Sigmoid colon (tissue), 6 donors: ENCODE measurements at regions not wholly inside any gene's neighbourhood (a gene's known extent, or its start where the extent isn't known, plus 50 kb on each side); places are given as distances from the start of the nearest gene placed in this dataset.
A peak's percentile ranks its signal among the peaks of the same experiment; 100 is the strongest.

Experiments
- DNase-seq: peaks from one replicate; pipeline ENCODE4 v3.0.0-alpha.2; 2019
- H3K27ac ChIP-seq, 4 donors: fragments of 200-600 bp; sonication (generic); one replicate each; pipeline ENCODE4 v1.5.1; 2016 to 2019; ENCODE audit warnings: mild to moderate bottlenecking in 1 of 4
- H3K27me3 ChIP-seq, 3 donors: fragments of 200-600 bp; sonication (generic); one replicate each; pipeline ENCODE4 v1.5.1; 2019; ENCODE audit warnings: mild to moderate bottlenecking in 1 of 3
- H3K36me3 ChIP-seq, 4 donors: fragments of 200-600 bp; sonication (generic); one replicate each; pipeline ENCODE4 v1.5.1; 2016 to 2019
- H3K4me1 ChIP-seq, 4 donors: fragments of 200-600 bp; sonication (generic); one replicate each; pipeline ENCODE4 v1.5.1; 2017 to 2019
- H3K4me3 ChIP-seq, 4 donors: fragments of 200-600 bp; sonication (generic); one replicate each; pipeline ENCODE4 v1.5.1; 2017 to 2019; ENCODE audit warnings: mild to moderate bottlenecking in 2 of 4, moderate library complexity in 1 of 4
- H3K9me3 ChIP-seq, 4 donors: fragments of 200-600 bp in 3 of 4; sonication (generic) in 3 of 4; one replicate each; pipeline versions ENCODE4 v1.5.1 to v1.6.1; 2013 to 2019
- EP300 ChIP-seq, 4 donors: sonication (generic); formaldehyde crosslinking; IDR thresholded peaks; one replicate each; pipeline ENCODE4 v1.6.1; 2017; ENCODE audit warnings: antibody characterized with exemption in 4 of 4
- POLR2A ChIP-seq, 2 donors: fragments of 450-650 bp; IDR thresholded peaks; one replicate each; pipeline ENCODE4 v1.6.1; 2016; ENCODE audit warnings: antibody characterized with exemption in 2 of 2, mild to moderate bottlenecking in 2 of 2, moderate library complexity in 2 of 2
- POLR2AphosphoS5 ChIP-seq, 4 donors: sonication (generic); formaldehyde crosslinking; IDR thresholded peaks; one replicate each; pipeline ENCODE4 v1.6.1; 2017; ENCODE audit warnings: antibody characterized with exemption in 4 of 4
- WGBS, 2 donors: extraction: QIAGEN DNeasy Blood & Tissue Kit; methylation state at CpG; one replicate each; pipeline ENCODE4 v1.1.7; 2013; 5-methylcytosine and 5-hydroxymethylcytosine counted together
- intact Hi-C: fragments of 100-400 bp; cut with DNase I; formaldehyde crosslinking; loops from one replicate; pipeline ENCODE4 v1.15.1; 2023
- TF ChIP-seq, protein P1 (sequence below), 4 experiments: fragments of 450-650 bp in 3 of 4; fragments of 200-600 bp in 1 of 4; IDR thresholded peaks; one replicate each; pipeline ENCODE4 v1.5.1; 2016 to 2019; ENCODE audit warnings: antibody characterized with exemption in 4 of 4, mild to moderate bottlenecking in 3 of 4, moderate library complexity in 2 of 4
- donor health status: healthy with polysubstance abuse.
- donor health status: healthy.

DNA sequence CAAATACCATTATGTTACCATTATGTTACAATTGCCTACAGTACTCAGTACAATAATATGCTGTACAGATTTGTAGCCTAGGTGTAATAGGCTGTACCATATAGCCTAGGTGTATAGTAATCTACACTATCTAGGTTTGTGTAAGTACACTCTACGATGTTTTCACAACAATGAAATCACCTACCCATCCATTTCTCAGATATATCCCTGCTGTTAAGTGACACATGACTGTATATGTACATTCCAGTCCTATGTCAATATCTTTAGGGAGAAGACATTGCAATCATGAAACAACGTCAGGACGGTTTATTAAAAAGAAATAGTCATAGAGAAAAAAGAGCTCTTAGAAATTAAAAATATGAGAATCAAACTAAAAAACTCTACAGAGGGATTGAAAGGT lies 119.0 kb upstream of the CDC42EP3 start:
- Histone ChIP-seq H3K4me1 (peaks cover 0 to 36% (median 12%) of the 10 kb centered on the region in 4 donors), H3K9me3 (peaks cover 0 to 5% (median 1%) of the 10 kb centered on the region in 4 donors), H3K36me3 (no peaks in the 10 kb centered on the region), H3K27ac (no peak overlapping the region), H3K4me3 (no peak overlapping the region), H3K27me3 (no peaks in the 10 kb centered on the region)
- WGBS, 2 donors = 49 to 86% methylated on average over 3 of the region's 3 CpGs
- no peak for DNase-seq
- TF ChIP-seq POLR2A (IDR thresholded peaks at IDR 0.05) = no peak
- no peak for TF ChIP-seq EP300 (IDR thresholded peaks at IDR 0.05)
- TF ChIP-seq, protein P1, sequence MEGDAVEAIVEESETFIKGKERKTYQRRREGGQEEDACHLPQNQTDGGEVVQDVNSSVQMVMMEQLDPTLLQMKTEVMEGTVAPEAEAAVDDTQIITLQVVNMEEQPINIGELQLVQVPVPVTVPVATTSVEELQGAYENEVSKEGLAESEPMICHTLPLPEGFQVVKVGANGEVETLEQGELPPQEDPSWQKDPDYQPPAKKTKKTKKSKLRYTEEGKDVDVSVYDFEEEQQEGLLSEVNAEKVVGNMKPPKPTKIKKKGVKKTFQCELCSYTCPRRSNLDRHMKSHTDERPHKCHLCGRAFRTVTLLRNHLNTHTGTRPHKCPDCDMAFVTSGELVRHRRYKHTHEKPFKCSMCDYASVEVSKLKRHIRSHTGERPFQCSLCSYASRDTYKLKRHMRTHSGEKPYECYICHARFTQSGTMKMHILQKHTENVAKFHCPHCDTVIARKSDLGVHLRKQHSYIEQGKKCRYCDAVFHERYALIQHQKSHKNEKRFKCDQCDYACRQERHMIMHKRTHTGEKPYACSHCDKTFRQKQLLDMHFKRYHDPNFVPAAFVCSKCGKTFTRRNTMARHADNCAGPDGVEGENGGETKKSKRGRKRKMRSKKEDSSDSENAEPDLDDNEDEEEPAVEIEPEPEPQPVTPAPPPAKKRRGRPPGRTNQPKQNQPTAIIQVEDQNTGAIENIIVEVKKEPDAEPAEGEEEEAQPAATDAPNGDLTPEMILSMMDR (IDR thresholded peaks at IDR 0.05) = no peak
- TF ChIP-seq POLR2AphosphoS5 (IDR thresholded peaks at IDR 0.05) = no peak
- intact Hi-C loops = no loop called here

DNA sequence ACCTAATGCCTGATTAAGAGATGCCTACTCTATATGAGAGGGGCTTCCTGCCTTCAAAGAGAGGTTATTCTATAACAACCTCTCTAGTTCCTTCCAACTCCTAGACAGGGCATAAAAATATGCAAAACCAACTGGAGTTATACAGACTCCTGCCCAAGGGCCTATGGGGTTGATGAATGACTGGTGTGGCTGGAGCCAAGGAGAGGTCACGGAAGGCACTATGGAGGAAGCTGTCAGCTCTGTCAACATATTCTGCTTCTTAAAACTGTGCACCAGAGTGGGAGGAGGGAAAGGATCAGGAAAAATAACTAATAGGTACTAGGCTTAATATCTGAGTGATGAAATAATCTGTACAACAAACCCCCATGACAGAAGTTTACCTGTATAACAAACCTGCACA lies 120.9 kb upstream of the CDC42EP3 start:
- peaks cover 0 to 3% (median 1%) of the 10 kb centered on the region in 4 donors for H3K9me3 ChIP-seq
- no peak for DNase-seq
- H3K4me1 ChIP-seq = peaks cover 0 to 49% (median 28%) of the 10 kb centered on the region in 4 donors
- intact Hi-C loops = no loop called here
- 92 to 93% methylated on average over 1 of the region's 1 CpG for WGBS, 2 donors
- H3K36me3 ChIP-seq = no peaks in the 10 kb centered on the region
- no peak overlapping the region for H3K27ac ChIP-seq
- H3K27me3 ChIP-seq = no peaks in the 10 kb centered on the region
- no peak overlapping the region for H3K4me3 ChIP-seq
- TF ChIP-seq POLR2AphosphoS5 (IDR thresholded peaks at IDR 0.05) = no peak
- no peak for TF ChIP-seq POLR2A (IDR thresholded peaks at IDR 0.05)
- TF ChIP-seq, protein P1 (IDR thresholded peaks at IDR 0.05) = no peak
- TF ChIP-seq EP300 (IDR thresholded peaks at IDR 0.05) = no peak

DNA sequence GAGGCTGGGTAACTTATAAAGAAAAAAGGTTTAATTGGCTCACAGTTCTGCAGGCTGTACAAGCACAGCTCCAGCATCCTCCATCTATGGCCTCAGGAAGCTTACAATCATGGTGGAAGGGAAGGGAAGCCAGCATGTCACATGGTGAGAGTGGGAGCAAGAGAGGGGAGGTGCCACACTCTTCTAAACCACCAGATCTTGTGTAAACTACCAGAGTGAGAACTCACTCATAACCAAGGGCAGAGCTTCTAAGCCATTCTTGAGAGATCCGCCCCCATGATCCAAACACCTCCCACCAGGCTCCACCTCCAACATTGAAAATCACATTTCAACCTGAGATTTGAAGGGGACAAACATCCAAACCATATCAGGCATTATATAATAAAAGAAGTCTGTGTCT lies 121.6 kb upstream of the CDC42EP3 start:
- Histone ChIP-seq H3K9me3 (peaks cover 0 to 2% (median 0%) of the 10 kb centered on the region in 4 donors), H3K4me3 (no peak overlapping the region), H3K27ac (no peak overlapping the region), H3K36me3 (no peaks in the 10 kb centered on the region), H3K4me1 (peaks cover 0 to 53% (median 29%) of the 10 kb centered on the region in 4 donors), H3K27me3 (no peaks in the 10 kb centered on the region)
- WGBS, 2 donors = 96 to 100% methylated on average over 1 of the region's 1 CpG
- TF ChIP-seq EP300 (IDR thresholded peaks at IDR 0.05) = no peak
- TF ChIP-seq, protein P1 (IDR thresholded peaks at IDR 0.05) = no peak
- TF ChIP-seq POLR2A (IDR thresholded peaks at IDR 0.05) = no peak
- TF ChIP-seq POLR2AphosphoS5 (IDR thresholded peaks at IDR 0.05) = no peak
- intact Hi-C loops = no loop called here
- DNase-seq = no peak

DNA sequence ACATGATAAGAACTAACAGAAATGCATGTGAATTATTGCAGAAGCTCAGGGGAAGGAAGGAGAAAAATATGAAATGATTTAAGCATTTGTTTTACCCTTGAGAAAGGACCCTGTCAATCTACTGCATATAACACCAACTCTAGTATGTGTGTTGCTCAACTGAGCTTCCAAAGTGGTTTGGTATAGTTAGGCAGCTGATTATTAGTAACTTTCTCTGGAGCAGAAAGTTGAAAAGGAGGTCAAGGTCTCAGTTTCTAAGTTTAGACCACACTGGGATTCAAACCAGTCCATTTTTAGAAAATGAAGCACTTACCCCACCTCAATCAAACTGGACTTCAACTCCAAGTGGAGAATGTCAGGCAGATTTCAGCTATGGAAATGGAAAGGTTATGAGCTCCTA lies 123.3 kb upstream of the CDC42EP3 start:
- H3K36me3 ChIP-seq = no peaks in the 10 kb centered on the region
- H3K9me3 ChIP-seq = no peaks in the 10 kb centered on the region
- TF ChIP-seq POLR2AphosphoS5 (IDR thresholded peaks at IDR 0.05) (no peak), EP300 (IDR thresholded peaks at IDR 0.05) (no peak), POLR2A (IDR thresholded peaks at IDR 0.05) (no peak)
- TF ChIP-seq, protein P1 (IDR thresholded peaks at IDR 0.05) = no peak
- intact Hi-C loops = no loop called here
- DNase-seq = no peak
- H3K4me1 ChIP-seq = peaks cover 0 to 67% (median 41%) of the 10 kb centered on the region in 4 donors
- H3K27me3 ChIP-seq = no peaks in the 10 kb centered on the region
- H3K4me3 ChIP-seq = no peak overlapping the region
- H3K27ac ChIP-seq = peak overlapping the region; percentile 15 to 57 (median 38)

DNA sequence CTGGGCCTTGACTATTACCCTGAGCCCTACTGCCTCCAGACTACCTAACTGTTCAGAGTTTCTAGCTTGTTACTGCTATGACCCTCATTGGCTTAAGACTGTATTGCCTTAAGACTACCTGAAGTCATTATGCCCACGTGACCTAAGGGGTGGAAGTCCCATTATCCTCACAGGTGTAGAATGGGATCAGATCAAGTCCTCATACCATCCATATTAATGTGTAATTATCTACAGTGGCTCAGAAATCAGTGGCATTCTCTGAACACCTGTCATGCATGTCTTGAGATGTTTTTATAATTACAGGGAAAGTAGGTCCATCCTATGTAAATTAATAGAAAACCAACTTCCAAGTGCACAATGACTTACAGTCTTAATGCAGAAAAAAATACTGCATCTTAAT lies 124.0 kb upstream of the CDC42EP3 start:
- TF ChIP-seq POLR2AphosphoS5 (IDR thresholded peaks at IDR 0.05) (no peak), EP300 (IDR thresholded peaks at IDR 0.05) (no peak)
- TF ChIP-seq, protein P1 (IDR thresholded peaks at IDR 0.05) = no peak
- H3K27ac ChIP-seq = peak overlapping the region; percentile 52 to 62 (median 56)
- H3K27me3 ChIP-seq = no peaks in the 10 kb centered on the region
- WGBS, 2 donors = 81 to 95% methylated on average over 1 of the region's 1 CpG
- no peak for DNase-seq
- no peaks in the 10 kb centered on the region for H3K9me3 ChIP-seq
- H3K36me3 ChIP-seq = no peaks in the 10 kb centered on the region
- H3K4me1 ChIP-seq = peaks cover 0 to 68% (median 41%) of the 10 kb centered on the region in 4 donors
- no peak overlapping the region for H3K4me3 ChIP-seq
- intact Hi-C loops = no loop called here
